Brain microvascular endothelial cell (primary cell): ENCODE measurements at regions not wholly inside any gene's neighbourhood (a gene's known extent, or its start where the extent isn't known, plus 50 kb on each side); places are given as distances from the start of the nearest gene placed in this dataset.

Experiments
- DNase-seq: peaks from one replicate; pipeline ENCODE4 v3.0.0-alpha.2; 2020
- H3K27ac ChIP-seq: fragments of 250-450 bp; sonication (Bioruptor Pico); 2 replicates; pipeline ENCODE4 v1.5.1; 2020; ENCODE audit warnings: mild to moderate bottlenecking, moderate library complexity
- H3K27me3 ChIP-seq: fragments of 250-450 bp; sonication (Bioruptor Pico); replicated peaks from 2 replicates; pipeline ENCODE4 v1.5.1; 2020; ENCODE audit warnings: mild to moderate bottlenecking
- H3K36me3 ChIP-seq: fragments of 250-450 bp; sonication (Bioruptor Pico); replicated peaks from 2 replicates; pipeline ENCODE4 v1.5.1; 2020; ENCODE audit warnings: mild to moderate bottlenecking
- H3K4me3 ChIP-seq: 2 replicates; pipeline ENCODE4 v1.5.1; 2011; ENCODE audit warnings: low read depth, mild to moderate bottlenecking, control low read depth, low read length, moderate library complexity
- in situ Hi-C: cut with HindIII; loops from 2 replicates; pipeline ENCODE4 v1.10.0; 2017; ENCODE audit warnings: low sequenced_read_pairs, low pct_ligation_motif_present
- TF ChIP-seq, protein P1 (sequence below): IDR thresholded peaks from 2 replicates; pipeline ENCODE4 v1.5.1; 2011; ENCODE audit warnings: low read depth, mild to moderate bottlenecking, moderate library complexity, low read length, control low read depth, inconsistent platforms; ENCODE audit errors: missing control alignments

DNA sequence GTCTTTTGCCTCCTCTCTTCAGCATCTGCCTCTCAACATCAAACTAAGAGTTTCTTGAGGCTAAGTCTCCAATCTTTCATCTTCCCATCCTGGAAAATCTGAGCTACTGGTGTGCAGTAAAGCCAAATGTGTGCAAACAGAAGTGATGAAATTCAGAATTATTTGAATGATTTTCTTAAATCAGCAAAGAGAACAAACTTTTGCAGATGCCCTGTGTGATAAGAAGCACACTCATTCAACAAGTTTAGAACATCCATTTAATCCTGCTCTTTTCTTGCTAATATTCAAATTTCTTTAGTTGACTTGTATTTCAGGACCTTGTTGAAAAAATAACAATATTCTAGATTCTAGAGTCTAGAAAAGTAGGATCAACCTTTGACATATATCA is 1374.9 kb upstream of the CELF4 start:
- TF ChIP-seq, protein P1, sequence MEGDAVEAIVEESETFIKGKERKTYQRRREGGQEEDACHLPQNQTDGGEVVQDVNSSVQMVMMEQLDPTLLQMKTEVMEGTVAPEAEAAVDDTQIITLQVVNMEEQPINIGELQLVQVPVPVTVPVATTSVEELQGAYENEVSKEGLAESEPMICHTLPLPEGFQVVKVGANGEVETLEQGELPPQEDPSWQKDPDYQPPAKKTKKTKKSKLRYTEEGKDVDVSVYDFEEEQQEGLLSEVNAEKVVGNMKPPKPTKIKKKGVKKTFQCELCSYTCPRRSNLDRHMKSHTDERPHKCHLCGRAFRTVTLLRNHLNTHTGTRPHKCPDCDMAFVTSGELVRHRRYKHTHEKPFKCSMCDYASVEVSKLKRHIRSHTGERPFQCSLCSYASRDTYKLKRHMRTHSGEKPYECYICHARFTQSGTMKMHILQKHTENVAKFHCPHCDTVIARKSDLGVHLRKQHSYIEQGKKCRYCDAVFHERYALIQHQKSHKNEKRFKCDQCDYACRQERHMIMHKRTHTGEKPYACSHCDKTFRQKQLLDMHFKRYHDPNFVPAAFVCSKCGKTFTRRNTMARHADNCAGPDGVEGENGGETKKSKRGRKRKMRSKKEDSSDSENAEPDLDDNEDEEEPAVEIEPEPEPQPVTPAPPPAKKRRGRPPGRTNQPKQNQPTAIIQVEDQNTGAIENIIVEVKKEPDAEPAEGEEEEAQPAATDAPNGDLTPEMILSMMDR, result no peak
- Histone ChIP-seq H3K27me3 (no peaks in the 10 kb centered on the region), H3K4me3 (no peak overlapping the region), H3K27ac (peak overlapping the region; percentile 61), H3K36me3 (no peaks in the 10 kb centered on the region)
- in situ Hi-C loops, result no loop called here
- no peak for DNase-seq

DNA sequence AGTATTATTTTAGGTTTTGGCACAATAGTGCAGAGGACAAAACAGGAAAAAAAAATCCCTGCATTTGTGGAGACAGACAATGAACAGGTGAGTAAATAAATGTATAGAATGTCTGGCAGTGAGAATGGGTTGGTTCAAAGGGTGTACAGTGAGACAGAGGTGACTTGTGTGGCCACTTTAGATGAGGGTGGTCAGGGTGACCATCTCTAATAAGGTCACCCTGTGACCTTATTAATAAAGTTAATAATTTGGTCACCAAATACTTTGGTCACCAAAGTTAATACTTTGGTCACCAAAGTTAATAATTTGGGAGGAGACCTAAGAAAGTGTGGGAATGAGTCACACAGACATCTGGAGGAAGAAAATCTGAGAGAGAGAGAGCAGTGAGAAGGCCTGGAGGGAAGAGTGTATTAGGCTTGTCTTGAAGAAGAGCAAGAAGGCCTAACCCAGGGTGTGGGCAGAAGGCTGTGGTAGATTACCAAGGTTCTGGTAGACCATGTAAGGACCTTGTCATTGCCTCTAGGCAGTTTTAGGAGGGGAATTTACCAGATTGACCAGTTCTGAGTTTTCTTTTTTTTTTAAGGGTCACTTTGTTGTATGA is 1368.4 kb upstream of the CELF4 start:
- no peak for DNase-seq
- no peak overlapping the region for H3K27ac ChIP-seq
- no peak overlapping the region for H3K4me3 ChIP-seq
- no peaks in the 10 kb centered on the region for H3K36me3 ChIP-seq
- TF ChIP-seq, protein P1, result no peak
- no peaks in the 10 kb centered on the region for H3K27me3 ChIP-seq
- in situ Hi-C loops, result no loop called here

DNA sequence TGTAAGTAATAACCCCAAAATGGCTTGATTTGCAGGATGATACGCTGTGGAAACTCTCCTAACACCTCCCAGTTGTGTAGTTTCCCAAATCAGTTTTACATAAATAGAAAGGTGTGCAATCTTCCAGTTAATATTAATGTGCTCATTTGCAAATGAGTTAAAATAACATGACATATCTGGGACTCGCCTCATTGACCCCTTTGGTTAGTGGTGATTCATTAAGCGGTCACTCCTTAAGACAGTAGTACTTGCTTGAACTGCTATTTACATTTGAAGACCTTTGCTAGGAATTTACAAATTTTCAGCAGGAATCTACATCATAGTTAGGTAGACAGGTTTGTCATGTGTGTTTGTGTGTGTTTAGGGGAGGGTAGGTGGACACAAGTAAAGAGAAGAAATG is 1367.7 kb upstream of the CELF4 start:
- H3K36me3 ChIP-seq, result no peaks in the 10 kb centered on the region
- TF ChIP-seq, protein P1, result no peak
- in situ Hi-C loops, result no loop called here
- no peak overlapping the region for H3K27ac ChIP-seq
- DNase-seq, result no peak
- no peaks in the 10 kb centered on the region for H3K27me3 ChIP-seq
- no peak overlapping the region for H3K4me3 ChIP-seq

DNA sequence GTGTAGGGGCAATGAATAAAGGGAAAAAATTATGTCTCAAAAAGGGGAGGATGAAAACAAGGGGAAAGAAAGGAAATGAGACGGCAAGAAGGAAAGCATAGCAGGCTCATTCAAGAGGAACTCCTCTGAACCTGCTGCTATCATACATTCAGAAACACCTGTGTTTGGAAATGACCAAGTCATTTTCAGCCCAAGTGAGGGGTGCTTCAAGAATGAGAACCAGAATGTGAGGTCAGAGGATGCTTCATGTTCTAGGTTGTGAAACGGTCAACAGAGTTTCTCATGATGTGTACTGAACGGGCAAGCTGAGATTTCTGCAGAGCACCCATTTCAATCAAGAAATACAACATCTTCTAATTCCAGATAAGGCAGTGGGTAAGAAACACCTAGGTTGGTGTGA is 1367.2 kb upstream of the CELF4 start:
- H3K27ac ChIP-seq, result no peak overlapping the region
- H3K27me3 ChIP-seq, result no peaks in the 10 kb centered on the region
- TF ChIP-seq, protein P1, result no peak
- no peak for DNase-seq
- no peak overlapping the region for H3K4me3 ChIP-seq
- no peaks in the 10 kb centered on the region for H3K36me3 ChIP-seq
- in situ Hi-C loops, result no loop called here

DNA sequence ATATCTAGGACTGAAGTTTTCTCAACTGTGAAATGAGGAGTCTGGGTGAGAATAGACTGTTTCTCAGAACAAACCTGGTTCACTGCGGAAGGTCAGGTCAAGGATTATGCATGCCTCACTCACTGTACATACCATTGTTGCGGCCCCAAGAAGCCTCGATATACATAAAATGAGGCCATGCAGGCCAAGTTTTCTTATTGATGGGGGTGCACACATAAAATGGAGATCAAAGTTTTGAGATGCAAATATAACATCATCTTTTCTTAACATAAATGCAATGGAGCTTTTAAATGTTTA is 1366.1 kb upstream of the CELF4 start:
- no peak for DNase-seq
- in situ Hi-C loops, result no loop called here
- no peaks in the 10 kb centered on the region for H3K36me3 ChIP-seq
- no peaks in the 10 kb centered on the region for H3K27me3 ChIP-seq
- TF ChIP-seq, protein P1, result no peak
- H3K27ac ChIP-seq, result no peak overlapping the region
- no peak overlapping the region for H3K4me3 ChIP-seq
